ENCODE measurements at regions not wholly inside any gene's neighbourhood (a gene's known extent, or its start where the extent isn't known, plus 50 kb on each side); places are given as distances from the start of the nearest gene placed in this dataset.

- TF ChIP-seq CTCF (IDR thresholded peaks at IDR 0.05) = no peak
These were observed 108.1 kb upstream of the PABPC4L start for GRCh38 chr4:134309715-134310114.

GRCh38 chr4:134308910-134309309 lies 107.3 kb upstream of the PABPC4L start:
- no peak for TF ChIP-seq CTCF (IDR thresholded peaks at IDR 0.05)

GRCh38 chr4:134298313-134298712 lies 96.7 kb upstream of the PABPC4L start:
- TF ChIP-seq CTCF (IDR thresholded peaks at IDR 0.05) = no peak

GRCh38 chr4:134297765-134298164 lies 96.2 kb upstream of the PABPC4L start:
- TF ChIP-seq CTCF (IDR thresholded peaks at IDR 0.05) = no peak

- no peak for TF ChIP-seq CTCF (IDR thresholded peaks at IDR 0.05)
These were observed 81.1 kb upstream of the PABPC4L start for GRCh38 chr4:134282680-134283079.

GRCh38 chr4:134278675-134279074 lies 77.1 kb upstream of the PABPC4L start:
- no peak for TF ChIP-seq CTCF (IDR thresholded peaks at IDR 0.05)

GRCh38 chr4:134276476-134276875 lies 74.9 kb upstream of the PABPC4L start:
- no peak for TF ChIP-seq CTCF (IDR thresholded peaks at IDR 0.05)

GRCh38 chr4:134260126-134260525 lies 58.5 kb upstream of the PABPC4L start:
- TF ChIP-seq CTCF (IDR thresholded peaks at IDR 0.05) = no peak
